ENCODE measurements at regions not wholly inside any gene's neighbourhood (a gene's known extent, or its start where the extent isn't known, plus 50 kb on each side); places are given as distances from the start of the nearest gene placed in this dataset.
"Not testable (repeated sequence)": the region's sequence is repeated elsewhere in the genome, so short reads cannot be mapped to it uniquely, and the experiment has no call there.

GRCh38 chr12:3421191-3421978 is 69.6 kb upstream of the PRMT8 start:
- Mint-ChIP-seq H3K27ac (no peak overlapping the region), H3K4me1 (ENCODE audit: unreplicated experiment) (peaks cover 5% of the 10 kb centered on the region), H3K36me3 (no peaks in the 10 kb centered on the region), H3K27me3 (peaks cover 62% of the 10 kb centered on the region), H3K4me3 (no peak overlapping the region), H3K9me3 (no peaks in the 10 kb centered on the region)
- DNase-seq (ENCODE audit: extremely low spot score, unreplicated experiment), result no peak
- no peak for TF ChIP-seq CTCF (conservative IDR thresholded peaks at IDR 0.05)

- H3K4me3 Mint-ChIP-seq; H3K9me3 Mint-ChIP-seq; DNase-seq (ENCODE audit: extremely low spot score, unreplicated experiment); H3K4me1 Mint-ChIP-seq (ENCODE audit: unreplicated experiment); H3K36me3 Mint-ChIP-seq; H3K27ac Mint-ChIP-seq: not testable (repeated sequence)
- H3K27me3 Mint-ChIP-seq, result peaks cover 65% of the 10 kb centered on the region
Measured at GRCh38 chr12:3424796-3425195, 66.2 kb upstream of the PRMT8 start.

GRCh38 chr12:3427956-3428355 is 63.0 kb upstream of the PRMT8 start:
- H3K27ac Mint-ChIP-seq, result no peak overlapping the region
- H3K4me1 Mint-ChIP-seq (ENCODE audit: unreplicated experiment), result no peaks in the 10 kb centered on the region
- no peak for TF ChIP-seq CTCF (conservative IDR thresholded peaks at IDR 0.05)
- DNase-seq (ENCODE audit: extremely low spot score, unreplicated experiment), result no peak
- peaks cover 12% of the 10 kb centered on the region for H3K36me3 Mint-ChIP-seq
- H3K9me3 Mint-ChIP-seq, result no peaks in the 10 kb centered on the region
- H3K27me3 Mint-ChIP-seq, result peaks cover 57% of the 10 kb centered on the region
- no peak overlapping the region for H3K4me3 Mint-ChIP-seq

- no peak for TF ChIP-seq CTCF (conservative IDR thresholded peaks at IDR 0.05)
- no peak overlapping the region for H3K4me3 Mint-ChIP-seq
- H3K27me3 Mint-ChIP-seq, result peaks cover 57% of the 10 kb centered on the region
- no peaks in the 10 kb centered on the region for H3K4me1 Mint-ChIP-seq (ENCODE audit: unreplicated experiment)
- no peaks in the 10 kb centered on the region for H3K9me3 Mint-ChIP-seq
- no peak for DNase-seq (ENCODE audit: extremely low spot score, unreplicated experiment)
- H3K36me3 Mint-ChIP-seq, result peaks cover 12% of the 10 kb centered on the region
- H3K27ac Mint-ChIP-seq, result no peak overlapping the region
Measured at GRCh38 chr12:3428631-3429030, 62.4 kb upstream of the PRMT8 start.

- not testable (repeated sequence) for H3K4me3 Mint-ChIP-seq; DNase-seq (ENCODE audit: extremely low spot score, unreplicated experiment)
Measured at GRCh38 chr12:3429523-3429922, 61.5 kb upstream of the PRMT8 start.

GRCh38 chr12:3431686-3432085 is 59.3 kb upstream of the PRMT8 start:
- no peaks in the 10 kb centered on the region for H3K9me3 Mint-ChIP-seq
- DNase-seq (ENCODE audit: extremely low spot score, unreplicated experiment), result no peak
- no peaks in the 10 kb centered on the region for H3K4me1 Mint-ChIP-seq (ENCODE audit: unreplicated experiment)
- H3K27me3 Mint-ChIP-seq, result peaks cover 58% of the 10 kb centered on the region
- peaks cover 12% of the 10 kb centered on the region for H3K36me3 Mint-ChIP-seq
- no peak overlapping the region for H3K27ac Mint-ChIP-seq
- H3K4me3 Mint-ChIP-seq, result no peak overlapping the region
- no peak for TF ChIP-seq CTCF (conservative IDR thresholded peaks at IDR 0.05)

More at GRCh38 chr12:3429523-3429922, 61.5 kb upstream of the PRMT8 start:
- peaks cover 12% of the 10 kb centered on the region for H3K36me3 Mint-ChIP-seq
- peaks cover 59% of the 10 kb centered on the region for H3K27me3 Mint-ChIP-seq
- not testable (repeated sequence) for H3K27ac Mint-ChIP-seq; H3K4me1 Mint-ChIP-seq (ENCODE audit: unreplicated experiment); H3K9me3 Mint-ChIP-seq

All from type B pancreatic cell (in vitro differentiated cells).